DMS79 (cell line): ENCODE measurements at regions not wholly inside any gene's neighbourhood (a gene's known extent, or its start where the extent isn't known, plus 50 kb on each side); places are given as distances from the start of the nearest gene placed in this dataset.
"Not testable (repeated sequence)": the region's sequence is repeated elsewhere in the genome, so short reads cannot be mapped to it uniquely, and the experiment has no call there.

Source experiments
- DNase-seq: peaks from one replicate; lab custom pipeline; 2025; lab: John Stamatoyannopoulos, UW

DNA sequence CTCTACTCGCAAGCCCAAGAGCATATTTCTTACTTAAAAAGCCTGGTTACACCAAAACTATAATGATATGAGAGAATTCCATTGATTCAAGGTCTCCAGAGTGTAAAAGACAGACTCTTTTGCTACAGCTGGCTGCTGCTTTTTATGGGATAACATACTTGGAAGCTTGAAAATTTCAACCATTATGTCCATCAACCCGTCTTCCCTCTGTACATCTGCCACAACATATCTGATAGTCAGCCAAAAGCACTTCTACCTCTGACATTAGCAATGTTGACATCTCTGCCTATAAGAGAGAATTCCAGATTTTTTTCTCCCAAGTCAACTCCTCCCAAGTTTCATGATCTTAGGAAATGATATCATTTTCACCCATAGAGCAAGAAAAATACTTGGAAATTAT, 54.4 kb upstream of the IQCM start:
- no peak for DNase-seq

DNA sequence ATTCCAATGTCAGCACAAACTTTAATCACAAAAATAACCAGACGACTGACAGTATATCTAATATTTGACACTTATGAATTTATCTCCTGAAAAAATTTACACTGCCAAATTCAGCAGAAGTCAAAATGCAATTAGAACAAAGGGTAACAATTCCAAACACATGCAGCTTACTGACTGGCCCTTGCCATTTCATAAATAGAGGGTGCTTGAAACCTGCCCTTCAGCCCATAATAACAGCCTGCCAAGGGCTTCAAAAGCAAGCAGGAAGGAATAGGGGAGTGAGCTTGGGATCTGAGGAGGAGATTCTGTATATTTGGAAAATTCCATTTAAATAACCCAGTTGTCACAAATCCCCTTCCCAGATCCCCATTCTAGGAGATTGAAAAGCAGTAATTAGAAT, 66.1 kb upstream of the IQCM start:
- DNase-seq: no peak

DNA sequence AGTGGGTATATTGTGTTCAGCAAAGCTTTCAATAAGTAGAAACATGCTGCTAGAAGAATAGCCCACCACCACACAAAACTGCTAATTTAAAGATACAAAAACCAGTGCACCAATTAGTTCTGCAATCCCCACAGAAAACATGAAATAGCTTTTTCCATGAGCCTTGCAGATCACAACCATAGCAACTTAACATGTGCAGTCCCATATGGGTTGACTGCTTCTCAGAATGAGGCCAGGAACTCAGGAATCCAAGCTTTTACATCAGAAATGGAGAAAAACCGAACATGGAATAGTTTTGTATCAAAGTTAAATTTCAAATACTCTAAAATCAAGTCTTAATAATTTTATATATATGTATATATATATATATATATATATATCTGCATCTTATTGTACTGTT, 66.6 kb upstream of the IQCM start:
- no peak for DNase-seq

DNA sequence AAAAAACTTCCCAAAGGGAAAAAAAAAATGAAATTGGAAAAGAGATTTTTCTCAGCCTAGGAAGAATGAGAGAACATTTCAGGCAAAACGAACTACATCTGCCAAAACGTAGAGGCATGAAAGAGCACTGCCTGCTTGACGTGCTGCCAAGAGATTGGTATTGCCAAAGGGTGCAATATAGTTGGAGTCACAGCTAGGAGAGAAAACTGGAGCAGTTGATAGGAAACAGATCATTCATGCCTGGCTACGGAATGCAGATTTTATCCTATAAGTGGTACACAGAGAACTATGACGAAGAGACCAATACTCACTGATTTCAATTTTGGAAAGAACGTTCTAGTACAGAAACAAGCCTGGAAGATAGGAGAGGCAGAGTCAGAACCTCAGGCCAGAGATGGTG, 68.4 kb upstream of the IQCM start:
- no peak for DNase-seq

DNA sequence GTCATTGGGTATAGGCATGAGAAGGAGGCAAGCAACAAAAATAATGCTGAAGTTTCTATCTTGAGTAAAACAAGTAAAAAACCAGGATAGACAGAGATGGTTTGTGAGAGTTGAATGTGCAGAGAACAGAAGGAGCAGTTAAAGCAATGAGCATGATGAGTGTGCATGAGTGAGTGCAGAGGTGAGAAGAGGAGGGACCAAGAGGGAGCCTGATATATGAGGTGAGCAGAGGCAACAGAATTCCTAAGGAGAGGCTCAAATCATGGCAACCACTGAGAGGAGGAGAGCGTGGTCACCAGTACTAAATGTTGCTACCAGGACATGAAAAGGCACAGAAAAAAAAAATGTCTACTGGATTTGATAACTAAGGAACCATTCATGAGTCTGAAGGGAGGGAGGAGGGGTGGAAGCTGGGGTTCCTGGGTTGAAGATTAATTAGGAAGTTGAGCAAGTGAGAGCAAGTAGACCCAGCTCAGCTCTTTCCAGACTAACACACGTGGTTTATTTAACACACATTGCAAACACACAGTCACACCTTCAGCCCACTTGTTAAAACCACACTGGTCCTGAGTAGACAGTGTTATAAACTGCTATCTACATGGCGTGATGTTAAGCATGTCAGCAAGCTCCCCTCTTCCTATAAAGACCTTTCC, 69.0 kb upstream of the IQCM start:
- no peak for DNase-seq

DNA sequence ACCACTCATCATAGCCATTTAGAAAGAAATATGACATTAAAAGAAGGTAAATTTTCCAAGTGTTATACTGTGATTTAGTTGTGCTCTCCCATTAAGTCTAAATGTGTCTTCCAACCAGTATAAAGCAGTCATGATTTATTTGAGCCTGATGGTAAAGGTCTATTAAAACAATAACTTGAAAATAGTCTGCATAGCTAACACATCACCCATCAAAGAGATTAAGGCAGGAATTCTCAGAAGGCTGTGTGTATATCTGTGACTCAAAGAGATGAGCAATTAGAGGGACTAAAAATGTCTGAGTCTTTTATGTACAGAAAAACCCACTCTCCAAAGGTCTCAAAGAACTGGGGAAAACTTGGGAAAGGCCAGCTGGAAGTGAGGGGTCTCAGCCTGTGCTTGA, 70.3 kb upstream of the IQCM start:
- DNase-seq: no peak

DNA sequence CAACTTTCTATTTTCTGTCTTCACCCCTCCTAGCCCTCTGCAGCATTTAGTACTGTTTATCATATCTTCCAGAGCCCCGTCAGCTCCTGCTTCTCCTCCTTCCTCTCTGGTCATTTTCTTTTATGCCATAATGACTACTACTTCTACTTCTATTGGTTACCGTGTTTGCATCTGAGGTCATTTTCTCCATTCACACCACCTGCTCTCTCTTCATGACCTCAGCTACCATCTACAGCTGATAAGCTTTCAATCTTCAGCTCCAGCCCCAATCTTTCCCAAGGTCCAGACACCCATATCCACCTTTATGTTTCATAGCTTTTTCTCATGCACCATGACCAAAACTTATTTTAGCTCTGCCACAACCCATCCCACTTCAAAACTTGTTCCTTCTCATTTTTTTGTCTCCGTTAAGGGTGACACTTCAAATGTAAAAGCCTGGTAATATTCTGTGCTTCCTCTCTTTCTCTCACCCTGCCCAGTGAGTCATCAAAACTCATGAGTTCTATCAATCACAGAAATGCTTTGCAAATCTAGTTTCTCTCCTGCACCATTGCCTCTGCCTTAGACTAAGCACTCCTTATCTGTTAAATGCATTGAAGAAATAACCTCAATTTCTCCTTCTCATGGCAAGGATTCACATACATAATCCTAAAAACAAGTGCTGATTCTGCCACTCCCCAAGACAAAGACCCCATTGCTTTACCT, 71.3 kb upstream of the IQCM start:
- no peak for DNase-seq

DNA sequence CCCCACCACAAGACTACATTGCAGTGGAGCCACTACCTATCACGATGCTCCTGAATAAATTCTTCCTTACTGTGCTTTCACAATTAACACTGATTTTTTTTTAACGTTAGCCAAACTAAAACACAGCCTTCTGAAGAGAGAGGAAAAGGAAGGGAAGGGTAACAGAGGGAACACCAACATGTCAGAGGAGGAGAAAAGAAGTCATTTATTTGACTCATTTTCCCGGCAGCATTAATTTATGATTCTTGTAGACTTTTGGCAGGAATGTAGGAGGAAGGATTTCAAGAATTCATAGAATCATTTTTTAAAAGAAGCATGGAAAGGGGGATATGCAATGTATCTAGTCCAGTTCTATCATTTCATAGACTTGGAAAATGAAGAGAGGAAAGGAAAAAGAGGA, 74.3 kb upstream of the IQCM start:
- DNase-seq: no peak

DNA sequence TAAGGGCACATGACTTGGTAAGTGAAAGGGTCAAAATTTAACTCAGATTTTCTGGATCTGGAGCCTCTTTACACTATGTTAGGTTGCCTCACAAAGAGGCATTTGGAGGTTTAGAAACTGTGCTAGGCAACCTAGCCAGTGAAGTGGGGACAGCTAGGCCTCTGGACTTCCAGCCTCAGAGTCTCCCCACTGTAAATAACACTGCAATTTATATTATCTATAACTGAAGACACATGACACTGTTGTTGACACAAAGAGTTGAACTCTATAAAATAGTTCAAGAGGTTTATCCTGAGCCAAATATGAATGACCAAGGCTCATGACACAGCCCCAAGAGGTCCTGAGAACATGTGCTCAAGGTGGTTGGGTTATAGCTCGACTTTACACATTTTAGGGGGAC, 74.9 kb upstream of the IQCM start:
- no peak for DNase-seq

DNA sequence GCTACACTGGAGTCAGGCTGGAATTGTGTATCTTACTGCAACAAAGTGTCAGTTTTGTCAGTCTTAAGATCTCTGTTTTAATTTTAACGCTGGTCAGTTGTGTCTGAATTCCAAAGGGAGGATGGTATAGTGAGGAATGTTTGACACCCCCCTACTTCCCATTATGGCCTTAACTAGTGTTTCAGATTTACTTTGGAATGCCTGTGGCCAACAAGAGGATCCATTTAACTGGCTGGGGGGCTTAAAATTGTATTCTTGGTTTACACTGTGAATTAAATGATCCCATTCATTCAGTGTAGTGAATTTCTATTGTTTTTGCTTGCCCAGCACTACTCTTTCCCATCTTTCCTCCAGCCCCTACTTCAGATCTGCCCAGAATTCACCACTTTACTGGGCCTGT, 75.8 kb upstream of the IQCM start:
- no peak for DNase-seq

DNA sequence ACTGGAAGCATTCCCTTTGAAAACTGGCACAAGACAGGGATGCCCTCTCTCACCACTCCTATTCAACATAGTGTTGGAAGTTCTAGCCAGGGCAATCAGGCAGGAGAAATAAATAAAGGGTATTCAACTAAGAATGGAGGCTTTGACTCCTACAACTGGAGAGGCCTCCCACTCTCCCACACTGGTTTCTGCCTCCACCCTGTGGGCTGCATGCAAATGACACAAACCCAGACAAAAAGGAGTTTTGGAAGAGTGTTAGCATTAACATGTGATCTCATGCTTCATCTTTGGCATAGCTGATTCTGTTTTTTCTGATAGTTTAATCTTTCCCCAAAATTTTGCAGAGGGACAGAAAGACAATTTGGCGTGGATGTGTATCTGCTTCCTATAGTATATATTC, 80.8 kb upstream of the IQCM start:
- DNase-seq: no peak

DNA sequence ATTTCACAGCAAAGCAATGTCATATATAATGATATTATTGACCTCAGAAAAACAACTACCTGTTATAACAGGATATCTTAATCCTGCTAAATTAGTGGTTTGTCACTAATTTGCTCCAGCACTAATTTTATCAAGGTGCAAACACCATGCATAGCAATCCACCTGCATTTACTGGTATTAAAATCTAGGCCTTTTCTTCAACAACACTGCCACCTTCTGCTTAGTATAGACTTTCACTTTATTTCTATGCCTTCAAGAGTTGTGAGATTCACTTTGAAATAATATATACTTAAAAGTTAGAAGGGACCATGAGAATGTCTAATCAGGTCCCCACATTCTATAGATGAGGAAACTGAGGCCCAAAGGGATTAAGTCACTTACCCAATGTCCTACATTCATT, 82.1 kb upstream of the IQCM start:
- no peak for DNase-seq

DNA sequence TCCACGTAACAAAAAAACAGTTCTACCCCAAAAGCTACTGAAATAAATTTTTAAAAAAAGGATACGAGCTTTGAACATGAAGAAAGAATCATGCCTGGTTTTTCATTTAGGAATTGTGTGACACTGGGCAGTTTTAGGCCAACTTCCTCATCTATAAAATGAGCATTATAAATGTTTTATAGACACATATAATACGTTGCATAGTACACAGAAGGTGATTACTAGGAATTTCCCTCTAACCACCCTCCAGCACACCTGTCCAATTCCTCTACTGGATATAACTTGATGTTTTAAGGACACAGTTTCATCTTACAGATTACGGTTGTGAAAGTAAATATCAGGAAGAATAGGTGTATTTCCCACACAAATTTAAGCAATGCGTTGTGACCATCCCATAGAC, 85.5 kb upstream of the IQCM start:
- no peak for DNase-seq

DNA sequence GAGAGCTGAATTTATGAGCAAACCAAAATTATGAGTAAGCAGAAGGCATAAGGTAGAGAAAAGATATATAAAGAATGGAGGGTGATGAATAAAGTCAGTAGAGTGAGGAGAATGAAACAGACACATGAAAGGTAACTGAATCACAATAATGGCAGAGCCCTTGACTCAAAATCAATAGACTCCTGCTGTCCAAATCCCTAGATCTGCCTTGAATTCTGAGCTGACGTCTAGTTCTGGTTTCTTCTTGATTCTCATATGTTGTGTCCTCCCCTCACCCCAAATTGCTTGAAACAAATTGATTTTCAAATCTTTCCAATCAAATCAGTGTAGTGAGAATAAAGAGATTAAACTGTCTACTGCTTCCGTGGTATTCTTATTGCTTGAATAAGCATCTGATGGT, 86.6 kb upstream of the IQCM start:
- DNase-seq: no peak

DNA sequence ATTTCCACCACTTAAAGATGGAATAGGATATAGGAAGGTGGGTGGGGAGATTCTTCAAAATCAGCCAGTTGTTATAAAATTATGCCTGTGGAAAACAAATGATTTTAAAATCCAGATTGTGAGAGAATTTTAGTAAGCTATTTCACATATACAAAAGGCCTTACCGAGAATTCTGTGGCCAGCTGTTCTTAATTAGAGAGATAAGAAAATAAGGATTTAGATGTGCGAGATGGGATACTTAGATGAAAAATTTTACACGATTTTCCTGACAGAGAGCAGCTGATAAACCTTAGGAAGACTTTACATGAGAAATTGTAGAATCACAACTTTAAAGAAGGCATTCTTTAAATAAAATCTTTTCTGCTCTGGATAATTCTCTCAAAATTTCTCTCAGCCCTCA, 94.5 kb upstream of the IQCM start:
- no peak for DNase-seq

DNA sequence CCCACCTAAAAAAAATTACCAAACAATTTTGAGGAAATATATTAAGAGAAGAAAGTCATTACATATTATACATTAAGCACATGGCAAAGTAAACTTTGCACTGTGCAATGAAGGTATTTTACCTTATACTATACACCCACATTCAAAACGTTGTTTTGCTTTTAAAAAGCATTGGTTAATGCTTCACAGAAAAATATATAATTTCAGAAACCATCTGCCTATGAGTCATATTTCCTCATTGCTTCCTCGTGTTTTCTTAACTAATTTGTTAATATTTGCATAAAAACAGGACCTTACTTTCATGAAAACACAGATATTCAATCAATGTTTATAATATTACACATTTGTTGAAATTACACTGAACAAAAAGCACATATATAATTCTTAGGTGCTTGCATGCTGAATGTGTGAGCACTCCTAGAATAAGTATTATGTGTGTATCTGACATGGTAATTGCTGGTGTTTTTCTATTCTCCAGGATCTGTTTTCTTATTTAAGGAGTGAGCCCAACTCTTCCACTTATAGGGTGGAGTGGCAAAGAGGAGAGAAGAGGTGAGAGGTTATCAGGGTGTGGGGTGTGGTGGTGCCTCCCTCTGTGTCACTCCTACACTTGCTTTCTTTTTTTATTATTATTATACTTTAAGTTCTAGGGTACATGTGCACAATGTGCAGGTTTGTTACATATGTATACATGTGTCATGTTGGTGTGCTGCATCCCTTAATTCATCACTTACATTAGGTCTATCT, 95.1 kb upstream of the IQCM start:
- no peak for DNase-seq

DNA sequence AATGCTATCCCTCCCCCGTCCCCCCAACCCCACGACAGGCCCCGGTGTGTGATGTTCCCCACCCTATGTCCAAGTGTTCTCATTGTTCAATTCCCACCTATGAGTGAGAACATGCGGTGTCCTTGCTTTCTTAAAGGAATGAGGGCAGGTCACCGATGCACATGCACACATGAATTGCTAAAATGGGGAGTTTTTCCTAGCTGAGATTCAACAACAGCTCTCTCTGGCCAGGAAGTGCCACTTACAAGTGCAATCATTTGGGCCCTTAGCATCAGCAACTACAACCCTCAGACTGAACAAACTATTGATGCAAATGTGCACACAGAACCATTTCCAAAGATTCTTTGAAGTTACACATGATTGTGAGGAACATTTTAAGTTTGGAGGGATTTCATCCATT, 95.7 kb upstream of the IQCM start:
- no peak for DNase-seq

DNA sequence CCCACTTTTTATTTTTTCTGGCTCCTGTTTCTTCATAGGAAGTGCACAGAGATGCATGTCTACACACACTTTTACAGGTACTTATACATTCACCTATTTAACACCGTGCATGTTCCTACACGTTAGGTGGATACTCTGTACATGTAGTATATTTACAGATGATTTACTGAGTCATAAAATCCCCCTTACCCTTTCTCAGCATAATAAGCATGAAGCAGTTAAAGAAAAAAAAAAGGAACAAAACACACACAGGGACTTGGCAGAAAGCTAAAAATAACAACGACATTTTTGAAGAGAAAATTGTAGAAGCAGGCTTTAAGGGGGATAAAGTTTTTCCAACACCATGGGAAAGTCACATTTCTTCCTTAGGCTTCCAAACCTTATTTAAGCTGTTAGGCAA, 96.4 kb upstream of the IQCM start:
- DNase-seq: no peak

DNA sequence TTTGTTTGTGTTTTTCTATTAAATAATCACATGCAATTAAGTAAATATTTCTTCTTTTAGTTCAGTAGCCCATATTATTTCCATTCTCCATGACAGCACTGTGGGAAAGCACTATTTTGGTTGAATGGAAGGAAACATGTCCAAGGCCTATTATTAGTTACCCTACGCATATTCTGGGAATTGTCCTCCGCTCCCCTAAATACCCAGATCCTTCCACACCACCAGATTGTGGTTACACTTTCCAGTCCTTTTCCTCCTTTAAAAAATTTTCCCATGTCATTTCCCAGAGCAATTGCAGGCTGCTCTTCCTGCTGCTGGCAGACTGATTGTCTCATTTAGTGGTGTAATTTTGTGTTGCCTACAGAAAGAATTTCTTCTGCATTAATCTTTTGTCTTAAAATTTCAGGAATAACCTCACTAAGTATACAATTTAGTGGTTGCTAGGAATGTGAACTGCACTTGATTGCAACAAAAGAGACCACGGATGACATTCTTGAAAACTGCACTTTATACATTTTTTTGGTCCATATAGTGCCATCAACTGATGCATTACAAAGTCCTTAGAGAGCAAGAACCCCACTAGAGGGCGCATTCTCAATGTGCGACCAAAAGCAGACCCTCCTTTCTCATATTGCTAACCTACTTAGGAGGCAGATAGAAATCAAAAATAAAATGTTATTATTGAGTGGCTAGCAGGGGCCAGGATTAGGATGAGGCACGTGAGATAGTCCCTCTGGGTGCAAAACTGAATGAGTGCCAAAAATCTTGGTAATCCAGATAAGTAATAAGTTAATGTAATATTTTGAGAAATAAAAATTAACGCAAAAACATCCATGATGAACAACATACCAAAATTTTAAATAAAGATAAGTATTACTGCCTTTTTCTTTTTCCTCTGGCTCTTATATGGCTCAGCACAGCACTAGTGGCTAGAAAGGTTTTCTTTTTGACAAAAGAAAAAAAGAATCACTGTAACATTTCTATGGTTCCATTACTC, 98.8 kb upstream of the IQCM start:
- no peak for DNase-seq

DNA sequence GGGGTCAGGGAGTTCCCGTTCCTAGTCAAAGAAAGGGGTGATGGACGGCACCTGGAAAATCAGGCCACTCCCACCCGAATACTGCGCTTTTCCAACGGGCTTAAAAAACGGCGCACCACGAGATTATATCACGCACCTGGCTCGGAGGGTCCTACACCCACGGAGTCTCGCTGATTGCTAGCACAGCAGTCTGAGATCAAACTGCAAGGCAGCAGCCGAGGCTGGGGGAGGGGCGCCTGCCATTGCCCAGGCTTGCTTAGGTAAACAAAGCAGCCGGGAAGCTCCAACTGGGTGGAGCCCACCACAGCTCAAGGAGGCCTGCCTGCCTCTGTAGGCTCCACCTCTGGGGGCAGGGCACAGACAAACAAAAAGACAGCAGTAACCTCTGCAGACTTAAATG, 100.1 kb upstream of the IQCM start:
- DNase-seq: not testable (repeated sequence)

DNA sequence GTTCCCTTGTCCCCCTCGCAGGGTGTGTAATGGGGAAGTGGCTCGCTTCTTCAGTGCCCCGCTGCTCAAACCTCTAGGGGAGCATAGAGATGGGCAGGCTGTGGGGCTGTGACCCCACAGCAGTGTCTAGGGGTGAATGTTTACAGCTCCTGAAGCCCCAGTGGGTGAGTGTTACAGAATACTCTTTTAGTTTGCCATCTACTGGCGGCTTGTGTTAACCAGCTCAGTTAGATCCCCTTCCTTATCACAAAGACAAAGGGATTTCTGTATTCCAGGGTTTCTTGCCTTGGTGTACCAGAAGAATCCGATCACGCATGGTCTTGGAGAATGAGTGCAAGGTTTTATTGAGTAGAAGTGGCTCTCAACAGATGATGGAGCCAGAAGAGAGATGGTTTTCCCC, 108.1 kb upstream of the IQCM start:
- DNase-seq: no peak

DNA sequence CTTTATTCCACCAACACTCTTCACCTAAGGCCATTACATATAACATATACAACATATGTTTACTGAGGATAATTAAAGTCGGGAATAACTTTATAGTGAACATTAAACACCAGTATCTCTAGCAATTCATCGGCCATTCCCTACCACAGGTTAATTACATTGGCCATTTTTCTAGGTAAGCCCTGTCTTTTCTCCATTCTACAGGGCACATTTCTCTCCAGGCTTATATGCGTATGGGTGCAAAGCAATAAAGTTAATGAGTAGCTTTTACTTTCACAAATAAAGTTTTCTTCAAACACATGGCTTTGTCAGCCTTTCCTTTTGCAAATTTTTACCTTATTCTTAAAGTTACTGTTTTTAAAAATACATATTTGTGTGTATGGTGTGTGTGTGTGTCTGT, 111.9 kb upstream of the IQCM start:
- no peak for DNase-seq
